Endothelial cell of umbilical vein (primary cell): ENCODE measurements at regions not wholly inside any gene's neighbourhood (a gene's known extent, or its start where the extent isn't known, plus 50 kb on each side); places are given as distances from the start of the nearest gene placed in this dataset.

Source experiments
- BruUV-seq: library from RNA; stranded (reverse); fragments of 400-500 nt; replicated peaks from 2 replicates; lab custom pipeline; 2021; lab: Mats Ljungman, UMichigan
- CTCF ChIA-PET: fragments of 300-600, 350-600 bp; sonication (Branson Sonifier 250); formaldehyde crosslinking; loops from one replicate; lab custom pipeline; 2021; ENCODE audit warnings: antibody characterized with exemption, inconsistent platforms; lab: Charles Lee
- POLR2A ChIA-PET: fragments of 300-600, 350-600 bp; sonication (Branson Sonifier 250); formaldehyde crosslinking; loops from one replicate; lab custom pipeline; 2021; ENCODE audit warnings: antibody characterized with exemption, inconsistent platforms; lab: Charles Lee
- DNase-seq: peaks from one replicate; pipeline ENCODE4 v3.0.0-alpha.2; 2011; ENCODE audit warnings: low read depth, low spot score
- FAIRE-seq: peaks from 2 replicates; lab custom pipeline; 2011; peaks lifted over from hg19 to GRCh38; lab: Jason Lieb, UNC
- H2AFZ ChIP-seq: 2 replicates; pipeline ENCODE4 v1.6.0; 2012; ENCODE audit warnings: low read depth, low read length, control low read depth, inconsistent platforms
- H3K27ac ChIP-seq: 2 replicates; pipeline ENCODE4 v1.5.1; 2011; ENCODE audit warnings: low read depth, mild to moderate bottlenecking, control low read depth, low read length, moderate library complexity; ENCODE audit not compliant: insufficient read depth
- H3K27me3 ChIP-seq, 2 experiments: 2 replicates each; pipeline versions ENCODE4 v1.6.0 to v1.6.1; 2011; ENCODE audit warnings: low read length in 2 of 2, mixed read lengths in 1 of 2; ENCODE audit not compliant: control insufficient read depth in 2 of 2, insufficient read depth in 2 of 2
- H3K36me3 ChIP-seq, 2 experiments: 2 replicates in 1 of 2; 3 replicates in 1 of 2; pipeline ENCODE4 v1.5.1; 2011; ENCODE audit warnings: low read length in 2 of 2, mild to moderate bottlenecking in 1 of 2, moderate library complexity in 1 of 2; ENCODE audit not compliant: control insufficient read depth in 2 of 2, insufficient read depth in 2 of 2; ENCODE audit errors: extremely low read depth in 1 of 2
- H3K4me1 ChIP-seq: 3 replicates; pipeline ENCODE4 v1.5.1; 2011; ENCODE audit warnings: mild to moderate bottlenecking, low read length; ENCODE audit not compliant: control insufficient read depth, insufficient read depth; ENCODE audit errors: extremely low read depth
- H3K4me2 ChIP-seq: 2 replicates; pipeline ENCODE4 v1.6.1; 2011; ENCODE audit warnings: low read length, control low read depth, mixed read lengths; ENCODE audit not compliant: insufficient read depth
- H3K4me3 ChIP-seq, 3 experiments: fragments of 200-600 bp in 1 of 3; sonication (generic), shearing (Covaris generic) in 1 of 3; replicated peaks in 1 of 3; 2 replicates each; pipeline ENCODE4 v1.5.1; 2011 to 2016; ENCODE audit warnings: control low read depth in 3 of 3, low read length in 3 of 3, mild to moderate bottlenecking in 2 of 3, inconsistent platforms in 1 of 3, low read depth in 1 of 3, moderate library complexity in 1 of 3; ENCODE audit not compliant: insufficient read depth in 1 of 3
- H3K79me2 ChIP-seq: 2 replicates; pipeline ENCODE4 v1.6.0; 2012; ENCODE audit warnings: low read length, inconsistent platforms; ENCODE audit not compliant: control insufficient read depth, insufficient read depth
- H3K9ac ChIP-seq: replicated peaks from 2 replicates; pipeline ENCODE3; 2011; ENCODE audit warnings: low read length, control low read depth; ENCODE audit not compliant: insufficient read depth; ENCODE audit errors: extremely low read depth
- H3K9me1 ChIP-seq: replicated peaks from 3 replicates; pipeline ENCODE4 v1.6.0; 2011; ENCODE audit warnings: mild to moderate bottlenecking, low read length; ENCODE audit not compliant: control insufficient read depth, insufficient read depth; ENCODE audit errors: extremely low read depth
- H3K9me3 ChIP-seq: replicated peaks from 2 replicates; pipeline ENCODE4 v1.5.1; 2012; ENCODE audit warnings: low read length, inconsistent platforms; ENCODE audit not compliant: control insufficient read depth, insufficient read depth
- H4K20me1 ChIP-seq: replicated peaks from 2 replicates; pipeline ENCODE3; 2011; ENCODE audit warnings: mild to moderate bottlenecking, low read length; ENCODE audit not compliant: control insufficient read depth, insufficient read depth; ENCODE audit errors: extremely low read depth
- CTCF ChIP-seq, 2 donors: IDR thresholded peaks; 1 replicate in 1 of 2; 2 replicates in 1 of 2; pipeline ENCODE4 v1.5.1; 2011; ENCODE audit warnings: low read length in 2 of 2, mild to moderate bottlenecking in 2 of 2, moderate library complexity in 2 of 2, control low read depth in 1 of 2, inconsistent platforms in 1 of 2, low read depth in 1 of 2; ENCODE audit not compliant: insufficient read depth in 1 of 2; ENCODE audit errors: extremely low read depth in 1 of 2
- EZH2 ChIP-seq: IDR thresholded peaks from 2 replicates; pipeline ENCODE4 v1.6.1; 2012; ENCODE audit warnings: borderline replicate concordance, low read depth, mild to moderate bottlenecking, moderate library complexity, low read length, inconsistent platforms; ENCODE audit not compliant: severe bottlenecking
- FOS ChIP-seq: IDR thresholded peaks from 2 replicates; pipeline ENCODE4 v1.6.1; 2011; ENCODE audit warnings: mild to moderate bottlenecking, low read length, moderate library complexity, borderline replicate concordance; ENCODE audit not compliant: insufficient read depth
- GATA2 ChIP-seq: IDR thresholded peaks from 2 replicates; pipeline ENCODE4 v1.7.0; 2011; ENCODE audit warnings: low read depth, mild to moderate bottlenecking, moderate library complexity, mixed read lengths, low read length; ENCODE audit not compliant: insufficient read length, insufficient read depth
- JUN ChIP-seq: IDR thresholded peaks from 2 replicates; pipeline ENCODE4 v1.6.1; 2011; ENCODE audit warnings: borderline replicate concordance, low read depth; ENCODE audit not compliant: insufficient read length, insufficient read depth
- MAX ChIP-seq: IDR thresholded peaks from 2 replicates; pipeline ENCODE4 v1.6.1; 2011; ENCODE audit not compliant: insufficient read depth, insufficient read length
- MYC ChIP-seq: IDR thresholded peaks from one replicate; pipeline ENCODE4 v1.6.1; 2011; ENCODE audit warnings: mild to moderate bottlenecking, low read depth, low read length
- POLR2A ChIP-seq: IDR thresholded peaks from 2 replicates; pipeline ENCODE4 v1.6.1; 2012; ENCODE audit warnings: low read depth, mild to moderate bottlenecking, control low read depth, low read length
- POLR2AphosphoS5 ChIP-seq: IDR thresholded peaks from 2 replicates; pipeline ENCODE4 v1.6.1; 2012; ENCODE audit warnings: low read depth, mild to moderate bottlenecking, control low read depth, low read length, moderate library complexity; ENCODE audit not compliant: insufficient read depth
- dilution Hi-C: fragments of 300-500 bp; cut with MboI; formaldehyde crosslinking; loops from one replicate; pipeline ENCODE4 v1.15.0; 2019; ENCODE audit warnings: low sequenced_read_pairs; ENCODE audit not compliant: extremely low pct_ligation_motif_present
- intact Hi-C: fragments of 100-400 bp; cut with micrococcal nuclease; formaldehyde crosslinking; loops from one replicate; pipeline ENCODE4 v1.10.0; 2022

DNA sequence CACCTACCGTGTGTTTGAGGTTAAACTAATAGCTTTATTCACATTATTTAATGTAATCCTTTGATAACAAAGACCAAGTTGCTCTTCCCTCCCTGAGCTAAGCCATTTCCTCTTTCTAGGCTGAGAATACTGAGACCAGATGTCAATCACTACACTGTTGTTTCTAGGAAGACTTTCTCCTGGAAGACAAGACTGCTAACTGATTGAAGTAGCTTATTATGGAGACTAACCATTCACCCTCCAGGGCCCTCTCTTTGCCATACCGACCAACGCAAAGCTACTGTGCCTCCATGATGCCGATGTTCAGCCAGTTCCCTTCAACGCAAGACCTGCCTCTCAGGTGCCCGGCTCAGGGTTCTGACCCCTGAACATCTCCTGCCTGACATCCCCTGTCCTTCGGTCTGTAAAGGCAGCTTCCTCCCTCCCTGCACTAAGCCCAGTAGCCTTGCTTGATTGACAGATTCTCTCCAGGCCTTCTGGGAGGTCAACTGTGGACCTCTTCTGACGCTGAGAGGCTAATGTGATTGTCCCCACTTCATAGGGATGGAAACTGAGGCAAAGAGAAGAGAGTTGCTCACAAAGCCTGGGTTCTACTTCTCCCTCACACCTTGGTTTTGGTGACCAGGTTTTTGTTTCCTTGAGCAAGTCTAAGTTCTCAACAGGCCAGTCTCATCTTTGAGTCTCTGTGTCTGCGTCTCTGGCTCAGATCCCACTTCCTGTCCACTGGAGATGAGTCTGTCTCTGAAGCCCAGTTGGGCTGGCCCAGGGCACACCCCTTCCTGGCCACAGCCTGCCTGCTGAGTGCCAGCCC, 259.7 kb upstream of the IRX2 start:
- intact Hi-C loops, result no loop called here
- H3K36me3 ChIP-seq, result no peaks in the 10 kb centered on the region
- H3K4me1 ChIP-seq, result no peaks in the 10 kb centered on the region
- no peak for DNase-seq
- H3K9ac ChIP-seq, result no peak overlapping the region
- dilution Hi-C loops, result no loop called here
- TF ChIP-seq MAX (no peak), JUN (no peak), FOS (no peak)
- no peak overlapping the region for H2AFZ ChIP-seq
- no peak overlapping the region for H3K27ac ChIP-seq
- CTCF ChIA-PET, result no interaction called here
- peaks cover 9% of the 10 kb centered on the region for H3K9me3 ChIP-seq
- BruUV-seq, result no TSS peak
- no peaks in the 10 kb centered on the region for H3K79me2 ChIP-seq
- no peak overlapping the region for H3K4me2 ChIP-seq
- H4K20me1 ChIP-seq, result no peaks in the 10 kb centered on the region
- FAIRE-seq, result no peak
- H3K27me3 ChIP-seq, result no peaks in the 10 kb centered on the region
- H3K4me3 ChIP-seq, result no peak overlapping the region
- H3K9me1 ChIP-seq, result no peaks in the 10 kb centered on the region
- POLR2A ChIA-PET, result no interaction called here

- BruUV-seq, result no TSS peak
- H3K9me1 ChIP-seq, result no peaks in the 10 kb centered on the region
- CTCF ChIA-PET, result no interaction called here
- H3K4me3 ChIP-seq, result no peak overlapping the region
- H3K9ac ChIP-seq, result no peak overlapping the region
- intact Hi-C loops, result no loop called here
- H3K36me3 ChIP-seq, result no peaks in the 10 kb centered on the region
- no peaks in the 10 kb centered on the region for H3K4me1 ChIP-seq
- FAIRE-seq (no peak), DNase-seq (no peak)
- no peaks in the 10 kb centered on the region for H4K20me1 ChIP-seq
- POLR2A ChIA-PET, result no interaction called here
- H3K79me2 ChIP-seq, result no peaks in the 10 kb centered on the region
- dilution Hi-C loops, result no loop called here
- H3K4me2 ChIP-seq, result no peak overlapping the region
- TF ChIP-seq EZH2 (no peak), POLR2AphosphoS5 (no peak), MAX (no peak), FOS (no peak), CTCF (IDR thresholded peaks at IDR 0.05; ENCODE audit: extremely low read depth in 1 of 2, insufficient read depth in 1 of 2, low read depth in 1 of 2, low read length in 2 of 2) (no peak), GATA2 (no peak), POLR2A (no peak), MYC (no peak), JUN (no peak)
- H3K9me3 ChIP-seq, result peaks cover 9% of the 10 kb centered on the region
- H3K27ac ChIP-seq, result no peak overlapping the region
- H2AFZ ChIP-seq, result no peak overlapping the region
- no peaks in the 10 kb centered on the region for H3K27me3 ChIP-seq
These were observed 258.9 kb upstream of the IRX2 start for GRCh38 chr5:3010301-3010952.
